ENCODE measurements at regions not wholly inside any gene's neighbourhood (a gene's known extent, or its start where the extent isn't known, plus 50 kb on each side); places are given as distances from the start of the nearest gene placed in this dataset.

- no peaks in the 10 kb centered on the region for H3K36me3 ChIP-seq (ENCODE audit: control insufficient read depth, insufficient read depth, low read length)
- Mint-ChIP-seq H3K4me3 (ENCODE audit: unreplicated experiment) (no peak overlapping the region), H3K27ac (ENCODE audit: unreplicated experiment) (no peak overlapping the region), H3K4me1 (ENCODE audit: low read depth, unreplicated experiment) (no peaks in the 10 kb centered on the region), H3K9me3 (ENCODE audit: unreplicated experiment) (peaks cover 13% of the 10 kb centered on the region), H3K27me3 (ENCODE audit: insufficient read depth, unreplicated experiment) (peaks cover 3% of the 10 kb centered on the region), H3K36me3 (ENCODE audit: insufficient read depth, unreplicated experiment) (no peaks in the 10 kb centered on the region)
- intact Hi-C loops (cut with micrococcal nuclease; ENCODE audit: unreplicated experiment) = no loop called here
- ChIA-PET POLR2A (no interaction called here), CTCF (no interaction called here)
- no peaks in the 10 kb centered on the region for H3K27me3 ChIP-seq (replicated peaks; ENCODE audit: control insufficient read depth, insufficient read depth, low read length)
- no peaks in the 10 kb centered on the region for H3K4me1 ChIP-seq
- H3K9me3 ChIP-seq = no peaks in the 10 kb centered on the region
- DNase-seq = no peak
- H3K4me3 ChIP-seq (ENCODE audit: low read depth, low read length) = no peak overlapping the region
- no peak for TF ChIP-seq CTCF (IDR thresholded peaks at IDR 0.05; ENCODE audit: insufficient read depth in 1 of 2, low read depth in 1 of 2, low read length in 1 of 2, severe bottlenecking in 1 of 2, unreplicated experiment in 1 of 2)
- no TSS peak for BruUV-seq (replicated peaks)
Measured at GRCh38 chr6:90917376-90917775, 330.5 kb upstream of the MAP3K7 start.

- POLR2A ChIA-PET = no interaction called here
- no peak overlapping the region for H3K27ac Mint-ChIP-seq (ENCODE audit: unreplicated experiment)
Measured at GRCh38 chr6:90916968-90917367, 330.1 kb upstream of the MAP3K7 start.

GRCh38 chr6:90915224-90915915 is 328.5 kb upstream of the MAP3K7 start:
- intact Hi-C loops (cut with micrococcal nuclease; ENCODE audit: unreplicated experiment) = no loop called here
- Histone ChIP-seq H3K27me3 (replicated peaks; ENCODE audit: control insufficient read depth, insufficient read depth, low read length) (no peaks in the 10 kb centered on the region), H3K4me3 (ENCODE audit: low read depth, low read length) (no peak overlapping the region), H3K4me1 (no peaks in the 10 kb centered on the region), H3K9me3 (no peaks in the 10 kb centered on the region), H3K36me3 (ENCODE audit: control insufficient read depth, insufficient read depth, low read length) (no peaks in the 10 kb centered on the region)
- Mint-ChIP-seq H3K27me3 (ENCODE audit: insufficient read depth, unreplicated experiment) (peaks cover 5% of the 10 kb centered on the region), H3K27ac (ENCODE audit: unreplicated experiment) (no peak overlapping the region), H3K9me3 (ENCODE audit: unreplicated experiment) (peaks cover 13% of the 10 kb centered on the region), H3K4me3 (ENCODE audit: unreplicated experiment) (no peak overlapping the region), H3K4me1 (ENCODE audit: low read depth, unreplicated experiment) (no peaks in the 10 kb centered on the region), H3K36me3 (ENCODE audit: insufficient read depth, unreplicated experiment) (no peaks in the 10 kb centered on the region)
- CTCF ChIA-PET = no interaction called here
- POLR2A ChIA-PET = no interaction called here
- no TSS peak for BruUV-seq (replicated peaks)
- TF ChIP-seq CTCF (IDR thresholded peaks at IDR 0.05; ENCODE audit: insufficient read depth in 1 of 2, low read depth in 1 of 2, low read length in 1 of 2, severe bottlenecking in 1 of 2, unreplicated experiment in 1 of 2) = no peak
- DNase-seq = no peak

More at GRCh38 chr6:90916968-90917367, 330.1 kb upstream of the MAP3K7 start:
- Histone ChIP-seq H3K4me1 (no peaks in the 10 kb centered on the region), H3K4me3 (ENCODE audit: low read depth, low read length) (no peak overlapping the region), H3K9me3 (no peaks in the 10 kb centered on the region), H3K36me3 (ENCODE audit: control insufficient read depth, insufficient read depth, low read length) (no peaks in the 10 kb centered on the region), H3K27me3 (replicated peaks; ENCODE audit: control insufficient read depth, insufficient read depth, low read length) (no peaks in the 10 kb centered on the region)
- no peak for TF ChIP-seq CTCF (IDR thresholded peaks at IDR 0.05; ENCODE audit: insufficient read depth in 1 of 2, low read depth in 1 of 2, low read length in 1 of 2, severe bottlenecking in 1 of 2, unreplicated experiment in 1 of 2)
- intact Hi-C loops (cut with micrococcal nuclease; ENCODE audit: unreplicated experiment) = no loop called here
- Mint-ChIP-seq H3K36me3 (ENCODE audit: insufficient read depth, unreplicated experiment) (no peaks in the 10 kb centered on the region), H3K4me3 (ENCODE audit: unreplicated experiment) (no peak overlapping the region), H3K27me3 (ENCODE audit: insufficient read depth, unreplicated experiment) (peaks cover 3% of the 10 kb centered on the region), H3K9me3 (ENCODE audit: unreplicated experiment) (peaks cover 13% of the 10 kb centered on the region), H3K4me1 (ENCODE audit: low read depth, unreplicated experiment) (no peaks in the 10 kb centered on the region)
- CTCF ChIA-PET = no interaction called here
- no TSS peak for BruUV-seq (replicated peaks)
- no peak for DNase-seq

Data from Caco-2 (cell line).